DND-41 (cell line): ENCODE measurements at regions not wholly inside any gene's neighbourhood (a gene's known extent, or its start where the extent isn't known, plus 50 kb on each side); places are given as distances from the start of the nearest gene placed in this dataset.

Source experiments
- ATAC-seq: fragments of 200-7000 bp; cut with Tn5 transposase; 3 replicates; pipeline ENCODE4 v1.9.1; 2021; ENCODE audit warnings: low read depth; ENCODE audit not compliant: insufficient read depth
- DNase-seq: peaks from one replicate; pipeline ENCODE4 v3.0.0-alpha.2; 2020
- H2AFZ ChIP-seq: 2 replicates; pipeline ENCODE4 v1.6.0; 2012; ENCODE audit warnings: low read depth, low read length
- H3K27ac ChIP-seq: 2 replicates; pipeline ENCODE4 v1.5.1; 2012; ENCODE audit warnings: low read length, inconsistent platforms
- H3K27me3 ChIP-seq: fragments of 200-600 bp; sonication (generic); 2 replicates; pipeline ENCODE4 v1.6.0; 2012; ENCODE audit warnings: low read length, mild to moderate bottlenecking, inconsistent platforms; ENCODE audit not compliant: insufficient read depth, poor library complexity
- H3K36me3 ChIP-seq: 2 replicates; pipeline ENCODE4 v1.5.1; 2012; ENCODE audit warnings: low read length, inconsistent platforms; ENCODE audit not compliant: insufficient read depth
- H3K4me1 ChIP-seq: 2 replicates; pipeline ENCODE4 v1.5.1; 2012; ENCODE audit warnings: mild to moderate bottlenecking, low read length; ENCODE audit not compliant: insufficient read depth
- H3K4me2 ChIP-seq: 2 replicates; pipeline ENCODE4 v1.6.0; 2012; ENCODE audit warnings: mild to moderate bottlenecking, moderate library complexity, low read length, inconsistent platforms; ENCODE audit not compliant: insufficient read depth
- H3K4me3 ChIP-seq, 2 experiments: fragments of 200-600 bp in 1 of 2; shearing (Covaris generic) in 1 of 2; 2 replicates each; pipeline ENCODE4 v1.5.1; 2012 to 2016; ENCODE audit warnings: inconsistent platforms in 2 of 2, low read length in 2 of 2, mild to moderate bottlenecking in 2 of 2, low read depth in 1 of 2, moderate library complexity in 1 of 2
- H3K79me2 ChIP-seq: 2 replicates; pipeline ENCODE4 v1.6.0; 2012; ENCODE audit warnings: low read length, inconsistent platforms; ENCODE audit not compliant: insufficient read depth
- H3K9ac ChIP-seq: 2 replicates; pipeline ENCODE4 v1.6.0; 2012; ENCODE audit warnings: low read depth, mild to moderate bottlenecking, inconsistent platforms, low read length, moderate library complexity
- H3K9me3 ChIP-seq: 2 replicates; pipeline ENCODE4 v1.5.1; 2012; ENCODE audit warnings: low read length, moderate library complexity, mild to moderate bottlenecking, inconsistent platforms; ENCODE audit not compliant: insufficient read depth, severe bottlenecking
- H4K20me1 ChIP-seq: 2 replicates; pipeline ENCODE4 v1.6.0; 2012; ENCODE audit warnings: low read length; ENCODE audit not compliant: insufficient read depth
- CTCF ChIP-seq: IDR thresholded peaks from 2 replicates; pipeline ENCODE4 v1.5.1; 2012; ENCODE audit warnings: borderline replicate concordance, low read length, moderate library complexity, mild to moderate bottlenecking; ENCODE audit not compliant: poor library complexity, severe bottlenecking; ENCODE audit errors: extremely low read depth
- EZH2 ChIP-seq: IDR thresholded peaks from 3 replicates; pipeline ENCODE4 v1.6.1; 2012; ENCODE audit warnings: borderline replicate concordance, low read depth, mild to moderate bottlenecking, moderate library complexity, low read length, inconsistent platforms; ENCODE audit not compliant: severe bottlenecking

- no peaks in the 10 kb centered on the region for H3K36me3 ChIP-seq
- no peak overlapping the region for H3K9ac ChIP-seq
- H3K79me2 ChIP-seq, result no peaks in the 10 kb centered on the region
- H3K27me3 ChIP-seq, result peaks cover 3% of the 10 kb centered on the region
- H3K27ac ChIP-seq, result no peak overlapping the region
- H3K4me3 ChIP-seq, result no peak overlapping the region
- no peak overlapping the region for H2AFZ ChIP-seq
- DNase-seq, result no peak
- ATAC-seq, result no peak
- no peak overlapping the region for H3K4me2 ChIP-seq
- H4K20me1 ChIP-seq, result no peaks in the 10 kb centered on the region
- H3K4me1 ChIP-seq, result no peaks in the 10 kb centered on the region
- no peak for TF ChIP-seq EZH2
- peaks cover 3% of the 10 kb centered on the region for H3K9me3 ChIP-seq
Observed at GRCh38 chr16:55947366-55947765, 72.2 kb upstream of the CES5A start.

- H3K4me2 ChIP-seq, result no peak overlapping the region
- ATAC-seq (peak; percentile 88), DNase-seq (peak; percentile 64)
- H3K27ac ChIP-seq, result no peak overlapping the region
- H3K36me3 ChIP-seq, result no peaks in the 10 kb centered on the region
- H2AFZ ChIP-seq, result no peak overlapping the region
- H4K20me1 ChIP-seq, result no peaks in the 10 kb centered on the region
- H3K4me1 ChIP-seq, result no peaks in the 10 kb centered on the region
- H3K4me3 ChIP-seq, result no peak overlapping the region
- TF ChIP-seq CTCF, result peak; percentile 96
- TF ChIP-seq EZH2, result no peak
- H3K9ac ChIP-seq, result no peak overlapping the region
- peaks cover 8% of the 10 kb centered on the region for H3K27me3 ChIP-seq
- no peaks in the 10 kb centered on the region for H3K79me2 ChIP-seq
- no peaks in the 10 kb centered on the region for H3K9me3 ChIP-seq
Observed at GRCh38 chr16:55944377-55944802, 69.2 kb upstream of the CES5A start.

- Histone ChIP-seq H2AFZ (no peak overlapping the region), H3K27ac (no peak overlapping the region), H3K79me2 (no peaks in the 10 kb centered on the region), H3K4me2 (no peak overlapping the region), H3K27me3 (peaks cover 8% of the 10 kb centered on the region), H3K4me3 (no peak overlapping the region), H3K9me3 (no peaks in the 10 kb centered on the region), H4K20me1 (no peaks in the 10 kb centered on the region), H3K36me3 (no peaks in the 10 kb centered on the region), H3K9ac (no peak overlapping the region), H3K4me1 (no peaks in the 10 kb centered on the region)
- TF ChIP-seq EZH2 (no peak), CTCF (no peak)
- DNase-seq (no peak), ATAC-seq (no peak)
Observed at GRCh38 chr16:55943267-55943666, 68.1 kb upstream of the CES5A start.

GRCh38 chr16:55942821-55943220 lies 67.6 kb upstream of the CES5A start:
- Histone ChIP-seq H3K4me3 (no peak overlapping the region), H3K36me3 (no peaks in the 10 kb centered on the region), H3K9me3 (no peaks in the 10 kb centered on the region), H3K79me2 (no peaks in the 10 kb centered on the region), H4K20me1 (no peaks in the 10 kb centered on the region), H3K27me3 (peaks cover 8% of the 10 kb centered on the region), H3K9ac (no peak overlapping the region), H3K27ac (no peak overlapping the region), H3K4me1 (no peaks in the 10 kb centered on the region), H2AFZ (no peak overlapping the region), H3K4me2 (no peak overlapping the region)
- no peak for ATAC-seq
- TF ChIP-seq EZH2 (no peak), CTCF (no peak)
- DNase-seq, result no peak
